Mesendoderm (in vitro differentiated cells): ENCODE measurements at regions not wholly inside any gene's neighbourhood (a gene's known extent, or its start where the extent isn't known, plus 50 kb on each side); places are given as distances from the start of the nearest gene placed in this dataset.

ENCODE experiments used
- DNase-seq: peaks from one replicate; pipeline ENCODE4 v3.0.0; 2013
- H2AK5ac ChIP-seq: 2 replicates; pipeline ENCODE4 v1.6.1; 2013; ENCODE audit warnings: low read length, inconsistent platforms
- H2BK120ac ChIP-seq: 2 replicates; pipeline ENCODE4 v1.6.1; 2013; ENCODE audit warnings: low read depth, mild to moderate bottlenecking, low read length, moderate library complexity, mixed read lengths
- H2BK15ac ChIP-seq: replicated peaks from 2 replicates; pipeline ENCODE4 v1.6.1; 2013; ENCODE audit warnings: low read depth, mild to moderate bottlenecking, moderate library complexity
- H2BK5ac ChIP-seq: 2 replicates; pipeline ENCODE4 v1.6.1; 2013; ENCODE audit warnings: low read length, inconsistent platforms
- H3K18ac ChIP-seq: 2 replicates; pipeline ENCODE4 v1.6.1; 2013; ENCODE audit warnings: mild to moderate bottlenecking, low read length, mixed read lengths
- H3K23ac ChIP-seq: one replicate; pipeline ENCODE4 v1.6.1; 2013; ENCODE audit warnings: low read length
- H3K27ac ChIP-seq: 2 replicates; pipeline ENCODE4 v1.5.1; 2013; ENCODE audit warnings: low read depth, mild to moderate bottlenecking, inconsistent platforms, low read length, moderate library complexity
- H3K27me3 ChIP-seq: 2 replicates; pipeline ENCODE4 v1.6.1; 2013; ENCODE audit warnings: low read length, control low read depth, mild to moderate bottlenecking, inconsistent platforms; ENCODE audit not compliant: insufficient read depth, poor library complexity
- H3K36me3 ChIP-seq: 2 replicates; pipeline ENCODE4 v1.6.1; 2013; ENCODE audit warnings: low read length, inconsistent platforms; ENCODE audit not compliant: control insufficient read depth, insufficient read depth
- H3K4ac ChIP-seq: one replicate; pipeline ENCODE4 v1.6.1; 2013; ENCODE audit warnings: low read depth, mild to moderate bottlenecking, low read length, moderate library complexity
- H3K4me1 ChIP-seq: 2 replicates; pipeline ENCODE4 v1.6.1; 2013; ENCODE audit warnings: low read depth, low read length, inconsistent platforms; ENCODE audit not compliant: control insufficient read depth
- H3K4me2 ChIP-seq: 2 replicates; pipeline ENCODE4 v1.6.1; 2013; ENCODE audit warnings: low read length
- H3K4me3 ChIP-seq: 2 replicates; pipeline ENCODE4 v1.5.1; 2013; ENCODE audit warnings: mild to moderate bottlenecking, low read length
- H3K56ac ChIP-seq: one replicate; pipeline ENCODE4 v1.6.1; 2013; ENCODE audit warnings: low read length
- H3K79me1 ChIP-seq: 2 replicates; pipeline ENCODE4 v1.6.1; 2013; ENCODE audit warnings: low read length, inconsistent platforms
- H3K79me2 ChIP-seq: 2 replicates; pipeline ENCODE4 v1.6.1; 2013; ENCODE audit warnings: mild to moderate bottlenecking, low read length; ENCODE audit not compliant: control insufficient read depth, insufficient read depth
- H3K9ac ChIP-seq: 2 replicates; pipeline ENCODE4 v1.6.1; 2013; ENCODE audit warnings: low read length, inconsistent platforms
- H4K5ac ChIP-seq: one replicate; pipeline ENCODE4 v1.6.1; 2013; ENCODE audit warnings: low read length
- H4K8ac ChIP-seq: one replicate; pipeline ENCODE4 v1.6.1; 2013; ENCODE audit warnings: low read depth, mild to moderate bottlenecking, control low read depth, low read length, moderate library complexity
- WGBS: extraction: QIAGEN DNeasy Blood & Tissue Kit; methylation state at CpG from one replicate; pipeline ENCODE4 v1.1.7; 2013; ENCODE audit warnings: low lambda C conversion rate, missing lambda C conversion rate; ENCODE audit not compliant: insufficient coverage; ENCODE audit errors: extremely low coverage; 5-methylcytosine and 5-hydroxymethylcytosine counted together

GRCh38 chr5:13566871-13567339 is 377.6 kb downstream of the DNAH5 start:
- Histone ChIP-seq H3K36me3 (no peaks in the 10 kb centered on the region), H3K27ac (no peak overlapping the region)
- no CpG with 5 or more reads among the region's 3 CpGs for WGBS

GRCh38 chr5:13558408-13558807 is 386.1 kb downstream of the DNAH5 start:
- H2BK120ac ChIP-seq, result no peak overlapping the region
- no peak overlapping the region for H2AK5ac ChIP-seq
- H3K79me2 ChIP-seq, result no peaks in the 10 kb centered on the region
- H3K56ac ChIP-seq, result no peak overlapping the region
- no peaks in the 10 kb centered on the region for H3K4me1 ChIP-seq
- H2BK15ac ChIP-seq, result no peak overlapping the region
- no peaks in the 10 kb centered on the region for H3K79me1 ChIP-seq
- no peak overlapping the region for H3K27ac ChIP-seq
- no peak overlapping the region for H3K23ac ChIP-seq
- no peak overlapping the region for H3K4me3 ChIP-seq
- no peak overlapping the region for H2BK5ac ChIP-seq
- H3K9ac ChIP-seq, result no peak overlapping the region
- WGBS, result no CpG with 5 or more reads among the region's 1 CpG
- no peak overlapping the region for H3K18ac ChIP-seq
- H3K4me2 ChIP-seq, result no peak overlapping the region
- H3K4ac ChIP-seq, result no peak overlapping the region
- DNase-seq, result no peak
- no peak overlapping the region for H4K5ac ChIP-seq
- no peaks in the 10 kb centered on the region for H3K36me3 ChIP-seq
- H3K27me3 ChIP-seq, result no peaks in the 10 kb centered on the region
- H4K8ac ChIP-seq, result no peak overlapping the region

More at GRCh38 chr5:13566871-13567339, 377.6 kb downstream of the DNAH5 start:
- no peaks in the 10 kb centered on the region for H3K79me2 ChIP-seq
- no peak overlapping the region for H4K8ac ChIP-seq
- no peak overlapping the region for H3K4ac ChIP-seq
- no peak overlapping the region for H3K18ac ChIP-seq
- no peak overlapping the region for H3K56ac ChIP-seq
- no peak overlapping the region for H2AK5ac ChIP-seq
- no peaks in the 10 kb centered on the region for H3K4me1 ChIP-seq
- H2BK120ac ChIP-seq, result no peak overlapping the region
- H3K9ac ChIP-seq, result no peak overlapping the region
- H3K27me3 ChIP-seq, result no peaks in the 10 kb centered on the region
- H2BK15ac ChIP-seq, result no peak overlapping the region
- H3K4me3 ChIP-seq, result no peak overlapping the region
- no peak overlapping the region for H4K5ac ChIP-seq
- peak; percentile 13 for DNase-seq
- H3K79me1 ChIP-seq, result no peaks in the 10 kb centered on the region
- no peak overlapping the region for H3K4me2 ChIP-seq
- H2BK5ac ChIP-seq, result no peak overlapping the region
- no peak overlapping the region for H3K23ac ChIP-seq

GRCh38 chr5:13553896-13554295 is 390.6 kb downstream of the DNAH5 start:
- Histone ChIP-seq H3K4ac (no peak overlapping the region), H3K23ac (no peak overlapping the region), H3K56ac (no peak overlapping the region), H4K5ac (no peak overlapping the region), H3K4me1 (no peaks in the 10 kb centered on the region), H3K79me1 (no peaks in the 10 kb centered on the region), H3K18ac (no peak overlapping the region), H4K8ac (no peak overlapping the region), H2BK120ac (no peak overlapping the region), H2BK5ac (no peak overlapping the region), H3K36me3 (no peaks in the 10 kb centered on the region), H2BK15ac (no peak overlapping the region), H3K27ac (no peak overlapping the region), H3K4me2 (no peak overlapping the region), H3K27me3 (no peaks in the 10 kb centered on the region), H3K9ac (no peak overlapping the region), H2AK5ac (no peak overlapping the region), H3K4me3 (no peak overlapping the region), H3K79me2 (no peaks in the 10 kb centered on the region)
- WGBS, result no CpG with 5 or more reads among the region's 4 CpGs
- peak; percentile 63 for DNase-seq

- Histone ChIP-seq H2BK15ac (no peak overlapping the region), H3K79me2 (no peaks in the 10 kb centered on the region), H3K18ac (no peak overlapping the region), H4K5ac (no peak overlapping the region), H3K4me3 (no peak overlapping the region), H3K27ac (no peak overlapping the region), H3K27me3 (no peaks in the 10 kb centered on the region), H2BK5ac (no peak overlapping the region), H3K4me2 (no peak overlapping the region), H3K4me1 (no peaks in the 10 kb centered on the region), H3K79me1 (no peaks in the 10 kb centered on the region), H3K9ac (no peak overlapping the region), H3K23ac (no peak overlapping the region), H4K8ac (no peak overlapping the region), H3K4ac (no peak overlapping the region), H3K36me3 (no peaks in the 10 kb centered on the region), H3K56ac (no peak overlapping the region), H2BK120ac (no peak overlapping the region), H2AK5ac (no peak overlapping the region)
- no peak for DNase-seq
- no CpG with 5 or more reads among the region's 1 CpG for WGBS
Measured at GRCh38 chr5:13552361-13552760, 392.1 kb downstream of the DNAH5 start.

GRCh38 chr5:13551645-13552044 is 392.8 kb downstream of the DNAH5 start:
- H3K23ac ChIP-seq, result no peak overlapping the region
- H3K4me2 ChIP-seq, result no peak overlapping the region
- H2BK15ac ChIP-seq, result no peak overlapping the region
- H3K79me2 ChIP-seq, result no peaks in the 10 kb centered on the region
- no peak overlapping the region for H3K4ac ChIP-seq
- no peak overlapping the region for H2BK120ac ChIP-seq
- H3K18ac ChIP-seq, result no peak overlapping the region
- no peaks in the 10 kb centered on the region for H3K4me1 ChIP-seq
- no peaks in the 10 kb centered on the region for H3K79me1 ChIP-seq
- no peak overlapping the region for H2AK5ac ChIP-seq
- H3K9ac ChIP-seq, result no peak overlapping the region
- no peak overlapping the region for H3K27ac ChIP-seq
- no peaks in the 10 kb centered on the region for H3K27me3 ChIP-seq
- H3K4me3 ChIP-seq, result no peak overlapping the region
- H4K5ac ChIP-seq, result no peak overlapping the region
- H3K56ac ChIP-seq, result no peak overlapping the region
- no CpG with 5 or more reads among the region's 2 CpGs for WGBS
- no peaks in the 10 kb centered on the region for H3K36me3 ChIP-seq
- H4K8ac ChIP-seq, result no peak overlapping the region
- DNase-seq, result no peak
- no peak overlapping the region for H2BK5ac ChIP-seq

GRCh38 chr5:13540168-13540750 is 404.2 kb downstream of the DNAH5 start:
- H3K56ac ChIP-seq, result no peak overlapping the region
- H3K4ac ChIP-seq, result no peak overlapping the region
- no peak overlapping the region for H3K23ac ChIP-seq
- no peak overlapping the region for H4K8ac ChIP-seq
- H3K4me2 ChIP-seq, result no peak overlapping the region
- no peaks in the 10 kb centered on the region for H3K36me3 ChIP-seq
- no peak overlapping the region for H3K27ac ChIP-seq
- WGBS, result no CpG with 5 or more reads among the region's 2 CpGs
- H2BK120ac ChIP-seq, result no peak overlapping the region
- no peaks in the 10 kb centered on the region for H3K79me2 ChIP-seq
- no peak for DNase-seq
- no peak overlapping the region for H3K18ac ChIP-seq
- no peak overlapping the region for H2BK15ac ChIP-seq
- no peaks in the 10 kb centered on the region for H3K4me1 ChIP-seq
- no peak overlapping the region for H2AK5ac ChIP-seq
- no peak overlapping the region for H2BK5ac ChIP-seq
- no peak overlapping the region for H3K9ac ChIP-seq
- no peaks in the 10 kb centered on the region for H3K79me1 ChIP-seq
- H3K4me3 ChIP-seq, result no peak overlapping the region
- no peak overlapping the region for H4K5ac ChIP-seq
- no peaks in the 10 kb centered on the region for H3K27me3 ChIP-seq
